22Rv1 (cell line): ENCODE measurements at regions not wholly inside any gene's neighbourhood (a gene's known extent, or its start where the extent isn't known, plus 50 kb on each side); places are given as distances from the start of the nearest gene placed in this dataset.

Experiments
- ZFX ChIP-seq: fragments of 450-650 bp; IDR thresholded peaks from 2 replicates; pipeline ENCODE4 v1.6.1; 2017; ENCODE audit warnings: antibody characterized with exemption, borderline replicate concordance
- TF ChIP-seq, protein P1 (sequence below): fragments of 450-650 bp; IDR thresholded peaks from 2 replicates; pipeline ENCODE4 v1.5.1; 2017; ENCODE audit warnings: mild to moderate bottlenecking

GRCh38 chr1:71295350-71295749 lies 214.5 kb upstream of the ZRANB2 start:
- TF ChIP-seq, protein P1, sequence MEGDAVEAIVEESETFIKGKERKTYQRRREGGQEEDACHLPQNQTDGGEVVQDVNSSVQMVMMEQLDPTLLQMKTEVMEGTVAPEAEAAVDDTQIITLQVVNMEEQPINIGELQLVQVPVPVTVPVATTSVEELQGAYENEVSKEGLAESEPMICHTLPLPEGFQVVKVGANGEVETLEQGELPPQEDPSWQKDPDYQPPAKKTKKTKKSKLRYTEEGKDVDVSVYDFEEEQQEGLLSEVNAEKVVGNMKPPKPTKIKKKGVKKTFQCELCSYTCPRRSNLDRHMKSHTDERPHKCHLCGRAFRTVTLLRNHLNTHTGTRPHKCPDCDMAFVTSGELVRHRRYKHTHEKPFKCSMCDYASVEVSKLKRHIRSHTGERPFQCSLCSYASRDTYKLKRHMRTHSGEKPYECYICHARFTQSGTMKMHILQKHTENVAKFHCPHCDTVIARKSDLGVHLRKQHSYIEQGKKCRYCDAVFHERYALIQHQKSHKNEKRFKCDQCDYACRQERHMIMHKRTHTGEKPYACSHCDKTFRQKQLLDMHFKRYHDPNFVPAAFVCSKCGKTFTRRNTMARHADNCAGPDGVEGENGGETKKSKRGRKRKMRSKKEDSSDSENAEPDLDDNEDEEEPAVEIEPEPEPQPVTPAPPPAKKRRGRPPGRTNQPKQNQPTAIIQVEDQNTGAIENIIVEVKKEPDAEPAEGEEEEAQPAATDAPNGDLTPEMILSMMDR: no peak
- no peak for TF ChIP-seq ZFX
